NT2/D1 (cell line): ENCODE measurements at regions not wholly inside any gene's neighbourhood (a gene's known extent, or its start where the extent isn't known, plus 50 kb on each side); places are given as distances from the start of the nearest gene placed in this dataset.

Experiments used
- SUZ12 ChIP-seq: IDR thresholded peaks from 2 replicates; pipeline ENCODE4 v1.6.1; 2011; ENCODE audit not compliant: insufficient read length, insufficient read depth; ENCODE audit errors: extremely low read depth
- YY1 ChIP-seq: IDR thresholded peaks from 2 replicates; pipeline ENCODE4 v1.6.1; 2011; ENCODE audit not compliant: insufficient read length, insufficient read depth
- ZNF274 ChIP-seq: IDR thresholded peaks from 2 replicates; pipeline ENCODE4 v1.6.1; 2011; ENCODE audit warnings: mild to moderate bottlenecking, low read depth, low read length

DNA sequence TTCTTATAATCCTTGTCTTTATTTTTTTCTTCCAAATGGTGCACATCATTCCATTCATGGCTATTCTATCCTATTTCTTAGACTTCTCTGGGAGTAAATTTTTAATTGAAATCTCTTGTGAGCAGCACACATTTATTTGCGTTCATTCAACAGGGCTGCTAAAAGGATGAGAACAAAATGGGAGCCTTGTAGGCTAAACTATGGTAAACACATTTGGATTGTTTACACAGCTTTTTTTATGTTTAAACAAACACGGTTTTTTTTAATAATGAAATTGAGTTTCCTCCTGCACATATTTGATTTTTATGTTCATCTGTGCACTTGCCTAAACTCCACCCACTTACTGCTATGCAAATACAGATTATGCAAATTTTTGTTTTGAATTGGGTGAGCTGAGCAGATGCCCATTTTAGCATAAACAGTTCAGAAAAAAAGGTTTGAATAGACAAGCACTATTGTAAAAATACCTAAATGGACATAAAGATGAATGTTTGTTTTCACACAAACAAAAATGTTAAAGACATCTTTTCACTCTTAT is 92.0 kb downstream of the OLIG3 start:
- TF ChIP-seq YY1 (no peak), SUZ12 (no peak), ZNF274 (no peak)
